ENCODE measurements at regions not wholly inside any gene's neighbourhood (a gene's known extent, or its start where the extent isn't known, plus 50 kb on each side); places are given as distances from the start of the nearest gene placed in this dataset.

DNA sequence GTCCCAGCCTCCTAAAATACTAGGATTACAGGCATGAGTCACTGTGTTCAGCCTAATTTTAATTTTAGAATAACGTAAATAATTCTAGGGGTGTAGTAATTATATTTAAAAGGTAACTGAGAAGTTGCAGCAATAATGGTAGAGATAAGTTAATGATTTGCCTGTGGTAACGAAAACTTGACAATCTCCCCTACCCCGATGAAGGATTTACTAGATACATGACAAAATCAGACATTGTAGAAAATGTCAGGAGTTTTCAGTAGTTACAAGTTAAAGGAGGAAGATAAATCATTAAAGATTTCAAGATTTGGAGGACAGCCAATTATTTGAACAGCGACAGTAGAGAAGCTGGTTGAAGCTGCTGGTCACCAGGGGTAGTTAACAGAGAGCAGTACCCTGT is 652.2 kb upstream of the PCDH20 start:
- TF ChIP-seq, protein P1, sequence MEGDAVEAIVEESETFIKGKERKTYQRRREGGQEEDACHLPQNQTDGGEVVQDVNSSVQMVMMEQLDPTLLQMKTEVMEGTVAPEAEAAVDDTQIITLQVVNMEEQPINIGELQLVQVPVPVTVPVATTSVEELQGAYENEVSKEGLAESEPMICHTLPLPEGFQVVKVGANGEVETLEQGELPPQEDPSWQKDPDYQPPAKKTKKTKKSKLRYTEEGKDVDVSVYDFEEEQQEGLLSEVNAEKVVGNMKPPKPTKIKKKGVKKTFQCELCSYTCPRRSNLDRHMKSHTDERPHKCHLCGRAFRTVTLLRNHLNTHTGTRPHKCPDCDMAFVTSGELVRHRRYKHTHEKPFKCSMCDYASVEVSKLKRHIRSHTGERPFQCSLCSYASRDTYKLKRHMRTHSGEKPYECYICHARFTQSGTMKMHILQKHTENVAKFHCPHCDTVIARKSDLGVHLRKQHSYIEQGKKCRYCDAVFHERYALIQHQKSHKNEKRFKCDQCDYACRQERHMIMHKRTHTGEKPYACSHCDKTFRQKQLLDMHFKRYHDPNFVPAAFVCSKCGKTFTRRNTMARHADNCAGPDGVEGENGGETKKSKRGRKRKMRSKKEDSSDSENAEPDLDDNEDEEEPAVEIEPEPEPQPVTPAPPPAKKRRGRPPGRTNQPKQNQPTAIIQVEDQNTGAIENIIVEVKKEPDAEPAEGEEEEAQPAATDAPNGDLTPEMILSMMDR (IDR thresholded peaks at IDR 0.05; ENCODE audit: low read depth, low read length) = no peak
- TF ChIP-seq EZH2phosphoT487 (IDR thresholded peaks at IDR 0.05; ENCODE audit: low read depth) = no peak
